GM23338 (cell line): ENCODE measurements at regions not wholly inside any gene's neighbourhood (a gene's known extent, or its start where the extent isn't known, plus 50 kb on each side); places are given as distances from the start of the nearest gene placed in this dataset.

Source experiments
- ATAC-seq: fragments of 200-7000 bp; cut with Tn5 transposase; 3 replicates; pipeline ENCODE4 v1.9.1; 2020
- DNase-seq: peaks from one replicate; pipeline ENCODE4 v3.0.0-alpha.2; 2015; ENCODE audit warnings: low spot score
- H2AFZ ChIP-seq: fragments of 200-600 bp; sonication (generic); 2 replicates; pipeline ENCODE4 v1.8.0; 2016; ENCODE audit warnings: antibody characterized with exemption, mild to moderate bottlenecking, moderate library complexity
- H3F3A ChIP-seq: fragments of 200-600 bp; sonication (generic); replicated peaks from 2 replicates; pipeline ENCODE4 v1.8.0; 2017; ENCODE audit warnings: antibody characterized with exemption, mixed run types, low read depth
- H3K27ac ChIP-seq: fragments of 200-600 bp; sonication (generic); 2 replicates; pipeline ENCODE4 v1.6.1; 2016; ENCODE audit warnings: low read depth
- H3K27me3 ChIP-seq: fragments of 200-600 bp; sonication (generic); 2 replicates; pipeline ENCODE4 v1.8.0; 2016; ENCODE audit warnings: mild to moderate bottlenecking, mixed run types, moderate library complexity; ENCODE audit not compliant: insufficient read depth
- H3K36me3 ChIP-seq: fragments of 200-600 bp; sonication (generic); 2 replicates; pipeline ENCODE4 v1.8.0; 2016; ENCODE audit warnings: mild to moderate bottlenecking; ENCODE audit not compliant: insufficient read depth
- H3K4me1 ChIP-seq: fragments of 200-600 bp; sonication (generic); 2 replicates; pipeline ENCODE4 v1.8.0; 2016; ENCODE audit warnings: mild to moderate bottlenecking, moderate library complexity; ENCODE audit not compliant: insufficient read depth
- H3K4me2 ChIP-seq: fragments of 200-600 bp; sonication (generic); 2 replicates; pipeline ENCODE4 v1.7.1; 2017; ENCODE audit warnings: mixed run types
- H3K4me3 ChIP-seq: fragments of 200-600 bp; sonication (generic); 2 replicates; pipeline ENCODE4 v1.6.1; 2016; ENCODE audit warnings: mixed run types
- H3K79me2 ChIP-seq: fragments of 200-600 bp; sonication (generic); replicated peaks from 2 replicates; pipeline ENCODE4 v1.8.0; 2017; ENCODE audit warnings: mild to moderate bottlenecking; ENCODE audit not compliant: insufficient read depth
- H3K9me2 ChIP-seq: fragments of 200-600 bp; sonication (generic); 2 replicates; pipeline ENCODE4 v1.8.0; 2017; ENCODE audit not compliant: insufficient read depth
- H4K20me1 ChIP-seq: fragments of 200-600 bp; sonication (generic); replicated peaks from 2 replicates; pipeline ENCODE4 v1.8.0; 2017; ENCODE audit warnings: mild to moderate bottlenecking; ENCODE audit not compliant: insufficient read depth
- H3K27ac Mint-ChIP-seq: 2 replicates; pipeline ENCODE4 v1.8.0; 2020; ENCODE audit warnings: inconsistent platforms, mild to moderate bottlenecking, moderate library complexity, mixed read lengths
- H3K27me3 Mint-ChIP-seq: 3 replicates; pipeline ENCODE4 v1.8.0; 2022; ENCODE audit warnings: low read depth, mild to moderate bottlenecking, moderate library complexity, mixed read lengths, inconsistent platforms; ENCODE audit not compliant: insufficient read depth, poor library complexity
- H3K36me3 Mint-ChIP-seq: 3 replicates; pipeline ENCODE4 v1.8.0; 2021; ENCODE audit warnings: low read depth, mild to moderate bottlenecking, inconsistent platforms, moderate library complexity, mixed read lengths
- H3K4me1 Mint-ChIP-seq: 3 replicates; pipeline ENCODE4 v1.8.0; 2020; ENCODE audit warnings: mild to moderate bottlenecking, inconsistent platforms, mixed read lengths
- H3K4me3 Mint-ChIP-seq: 3 replicates; pipeline ENCODE4 v1.8.0; 2021; ENCODE audit warnings: moderate library complexity, mild to moderate bottlenecking, inconsistent platforms, mixed read lengths
- H3K9me3 Mint-ChIP-seq: 3 replicates; pipeline ENCODE4 v1.8.0; 2020; ENCODE audit warnings: moderate library complexity, mild to moderate bottlenecking, inconsistent platforms, mixed read lengths
- CREB1 ChIP-seq: fragments of 250-450 bp; sonication (Bioruptor Pico); IDR thresholded peaks from 2 replicates; pipeline ENCODE4 v1.5.0; 2020; ENCODE audit warnings: low read depth, mild to moderate bottlenecking, moderate library complexity
- ETS1 ChIP-seq: IDR thresholded peaks from 2 replicates; pipeline ENCODE4 v1.6.1; 2016; ENCODE audit warnings: antibody characterized with exemption
- EZH2 ChIP-seq: fragments of 200-600 bp; sonication (generic); IDR thresholded peaks from one replicate; pipeline ENCODE4 v1.8.0; 2017; ENCODE audit warnings: antibody characterized with exemption, mild to moderate bottlenecking, low read depth; ENCODE audit not compliant: unreplicated experiment
- JUNB ChIP-seq: IDR thresholded peaks from one replicate; pipeline ENCODE4 v1.6.1; 2016; ENCODE audit warnings: antibody characterized with exemption; ENCODE audit not compliant: unreplicated experiment
- POLR2AphosphoS5 ChIP-seq: IDR thresholded peaks from 2 replicates; pipeline ENCODE4 v1.6.1; 2016; ENCODE audit warnings: antibody characterized with exemption, low read depth
- STAT1 ChIP-seq: IDR thresholded peaks from one replicate; pipeline ENCODE4 v1.6.1; 2016; ENCODE audit warnings: antibody characterized with exemption; ENCODE audit not compliant: unreplicated experiment
- ZNF114 ChIP-seq: fragments of 250-450 bp; sonication (Bioruptor Pico); IDR thresholded peaks from 2 replicates; pipeline ENCODE4 v1.5.0; 2020; ENCODE audit warnings: mild to moderate bottlenecking, moderate library complexity
- ZNF331 ChIP-seq: fragments of 250-450 bp; sonication (Bioruptor Pico); IDR thresholded peaks from 2 replicates; pipeline ENCODE4 v1.5.0; 2020; ENCODE audit warnings: low read depth, mild to moderate bottlenecking, moderate library complexity
- TF ChIP-seq, protein P1 (sequence below): fragments of 250-450 bp; sonication (Bioruptor Pico); IDR thresholded peaks from 2 replicates; pipeline ENCODE4 v1.5.0; 2020; ENCODE audit warnings: mild to moderate bottlenecking, moderate library complexity
- TF ChIP-seq, protein P2 (sequence below): IDR thresholded peaks from one replicate; pipeline ENCODE4 v1.6.1; 2018; ENCODE audit warnings: antibody characterized with exemption; ENCODE audit not compliant: unreplicated experiment
- TF ChIP-seq, protein P3 (sequence below), 2 experiments: fragments of 200-600 bp in 1 of 2; sonication (generic) in 1 of 2; conservative IDR thresholded peaks; 2 replicates each; pipeline versions ENCODE4 v1.5.1 to v1.6.1; 2016 to 2017; ENCODE audit warnings: antibody characterized with exemption in 2 of 2, low read depth in 2 of 2, mild to moderate bottlenecking in 2 of 2, moderate library complexity in 1 of 2

DNA sequence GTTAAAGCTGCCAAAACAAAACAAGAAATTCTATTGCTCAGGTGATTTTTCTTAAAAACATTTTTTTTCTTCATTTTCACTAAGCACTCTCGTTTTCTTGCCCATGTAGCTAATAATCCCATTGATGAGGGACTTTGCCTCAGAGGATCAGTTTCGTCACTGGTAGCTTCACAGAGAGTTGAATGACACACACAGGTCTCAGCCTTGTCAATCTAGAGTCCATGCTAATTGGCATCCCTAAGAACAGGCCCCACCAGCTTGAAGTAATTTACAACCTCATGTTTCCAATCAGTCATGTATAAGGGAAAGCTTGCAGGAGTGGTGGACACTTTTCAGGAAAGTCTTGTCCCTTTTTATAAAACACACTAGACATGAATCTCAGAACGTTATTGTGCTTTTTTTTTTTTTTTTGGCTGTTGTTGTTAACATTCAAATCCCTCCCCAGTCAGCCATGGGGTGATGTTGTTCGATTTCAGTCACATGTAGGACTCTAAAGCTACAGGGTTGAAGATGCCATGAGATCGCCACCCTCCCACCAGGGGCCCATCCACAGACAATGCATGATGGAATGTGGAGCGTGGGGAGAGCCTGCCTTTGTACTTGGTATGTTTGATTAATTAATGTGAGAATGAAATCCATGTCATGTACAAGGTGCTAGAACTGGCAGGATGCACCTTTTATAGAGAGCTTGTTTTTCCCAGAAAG is 232.4 kb upstream of the FZD8 start (continued):
- TF ChIP-seq, protein P1, sequence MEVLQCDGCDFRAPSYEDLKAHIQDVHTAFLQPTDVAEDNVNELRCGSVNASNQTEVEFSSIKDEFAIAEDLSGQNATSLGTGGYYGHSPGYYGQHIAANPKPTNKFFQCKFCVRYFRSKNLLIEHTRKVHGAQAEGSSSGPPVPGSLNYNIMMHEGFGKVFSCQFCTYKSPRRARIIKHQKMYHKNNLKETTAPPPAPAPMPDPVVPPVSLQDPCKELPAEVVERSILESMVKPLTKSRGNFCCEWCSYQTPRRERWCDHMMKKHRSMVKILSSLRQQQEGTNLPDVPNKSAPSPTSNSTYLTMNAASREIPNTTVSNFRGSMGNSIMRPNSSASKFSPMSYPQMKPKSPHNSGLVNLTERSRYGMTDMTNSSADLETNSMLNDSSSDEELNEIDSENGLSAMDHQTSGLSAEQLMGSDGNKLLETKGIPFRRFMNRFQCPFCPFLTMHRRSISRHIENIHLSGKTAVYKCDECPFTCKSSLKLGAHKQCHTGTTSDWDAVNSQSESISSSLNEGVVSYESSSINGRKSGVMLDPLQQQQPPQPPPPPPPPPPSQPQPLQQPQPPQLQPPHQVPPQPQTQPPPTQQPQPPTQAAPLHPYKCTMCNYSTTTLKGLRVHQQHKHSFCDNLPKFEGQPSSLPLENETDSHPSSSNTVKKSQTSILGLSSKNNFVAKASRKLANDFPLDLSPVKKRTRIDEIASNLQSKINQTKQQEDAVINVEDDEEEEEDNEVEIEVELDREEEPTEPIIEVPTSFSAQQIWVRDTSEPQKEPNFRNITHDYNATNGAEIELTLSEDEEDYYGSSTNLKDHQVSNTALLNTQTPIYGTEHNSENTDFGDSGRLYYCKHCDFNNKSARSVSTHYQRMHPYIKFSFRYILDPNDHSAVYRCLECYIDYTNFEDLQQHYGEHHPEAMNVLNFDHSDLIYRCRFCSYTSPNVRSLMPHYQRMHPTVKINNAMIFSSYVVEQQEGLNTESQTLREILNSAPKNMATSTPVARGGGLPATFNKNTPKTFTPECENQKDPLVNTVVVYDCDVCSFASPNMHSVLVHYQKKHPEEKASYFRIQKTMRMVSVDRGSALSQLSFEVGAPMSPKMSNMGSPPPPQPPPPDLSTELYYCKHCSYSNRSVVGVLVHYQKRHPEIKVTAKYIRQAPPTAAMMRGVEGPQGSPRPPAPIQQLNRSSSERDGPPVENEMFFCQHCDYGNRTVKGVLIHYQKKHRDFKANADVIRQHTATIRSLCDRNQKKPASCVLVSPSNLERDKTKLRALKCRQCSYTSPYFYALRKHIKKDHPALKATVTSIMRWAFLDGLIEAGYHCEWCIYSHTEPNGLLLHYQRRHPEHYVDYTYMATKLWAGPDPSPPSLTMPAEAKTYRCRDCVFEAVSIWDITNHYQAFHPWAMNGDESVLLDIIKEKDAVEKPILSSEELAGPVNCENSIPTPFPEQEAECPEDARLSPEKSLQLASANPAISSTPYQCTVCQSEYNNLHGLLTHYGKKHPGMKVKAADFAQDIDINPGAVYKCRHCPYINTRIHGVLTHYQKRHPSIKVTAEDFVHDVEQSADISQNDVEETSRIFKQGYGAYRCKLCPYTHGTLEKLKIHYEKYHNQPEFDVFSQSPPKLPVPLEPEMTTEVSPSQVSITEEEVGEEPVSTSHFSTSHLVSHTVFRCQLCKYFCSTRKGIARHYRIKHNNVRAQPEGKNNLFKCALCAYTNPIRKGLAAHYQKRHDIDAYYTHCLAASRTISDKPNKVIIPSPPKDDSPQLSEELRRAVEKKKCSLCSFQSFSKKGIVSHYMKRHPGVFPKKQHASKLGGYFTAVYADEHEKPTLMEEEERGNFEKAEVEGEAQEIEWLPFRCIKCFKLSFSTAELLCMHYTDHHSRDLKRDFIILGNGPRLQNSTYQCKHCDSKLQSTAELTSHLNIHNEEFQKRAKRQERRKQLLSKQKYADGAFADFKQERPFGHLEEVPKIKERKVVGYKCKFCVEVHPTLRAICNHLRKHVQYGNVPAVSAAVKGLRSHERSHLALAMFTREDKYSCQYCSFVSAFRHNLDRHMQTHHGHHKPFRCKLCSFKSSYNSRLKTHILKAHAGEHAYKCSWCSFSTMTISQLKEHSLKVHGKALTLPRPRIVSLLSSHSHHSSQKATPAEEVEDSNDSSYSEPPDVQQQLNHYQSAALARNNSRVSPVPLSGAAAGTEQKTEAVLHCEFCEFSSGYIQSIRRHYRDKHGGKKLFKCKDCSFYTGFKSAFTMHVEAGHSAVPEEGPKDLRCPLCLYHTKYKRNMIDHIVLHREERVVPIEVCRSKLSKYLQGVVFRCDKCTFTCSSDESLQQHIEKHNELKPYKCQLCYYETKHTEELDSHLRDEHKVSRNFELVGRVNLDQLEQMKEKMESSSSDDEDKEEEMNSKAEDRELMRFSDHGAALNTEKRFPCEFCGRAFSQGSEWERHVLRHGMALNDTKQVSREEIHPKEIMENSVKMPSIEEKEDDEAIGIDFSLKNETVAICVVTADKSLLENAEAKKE, result no peak
- TF ChIP-seq EZH2 (no peak), POLR2AphosphoS5 (no peak), ZNF114 (no peak), JUNB (no peak), ZNF331 (CRISPR knock-in tag) (no peak)

- no peaks in the 10 kb centered on the region for H3K9me2 ChIP-seq
- H2AFZ ChIP-seq, result no peak overlapping the region
- Mint-ChIP-seq H3K36me3 (no peaks in the 10 kb centered on the region), H3K9me3 (peaks cover 3% of the 10 kb centered on the region; the same call in 2 of the 3 replicates), H3K4me1 (peaks cover 59% of the 10 kb centered on the region), H3K4me3 (no peak overlapping the region), H3K27ac (no peak overlapping the region), H3K27me3 (peaks cover 14% of the 10 kb centered on the region)
- no peak overlapping the region for H3K4me2 ChIP-seq
- DNase-seq, result no peak
- H3K4me3 ChIP-seq, result no peak overlapping the region
- no peaks in the 10 kb centered on the region for H3K36me3 ChIP-seq
- no peak overlapping the region for H3K27ac ChIP-seq
- H3F3A ChIP-seq, result no peaks in the 10 kb centered on the region
- H3K79me2 ChIP-seq, result no peaks in the 10 kb centered on the region
- no peak for ATAC-seq
- no peaks in the 10 kb centered on the region for H4K20me1 ChIP-seq
- no peaks in the 10 kb centered on the region; the same call in 1 of the 2 replicates for H3K27me3 ChIP-seq
- H3K4me1 ChIP-seq, result peaks cover 38% of the 10 kb centered on the region
- TF ChIP-seq, protein P2, sequence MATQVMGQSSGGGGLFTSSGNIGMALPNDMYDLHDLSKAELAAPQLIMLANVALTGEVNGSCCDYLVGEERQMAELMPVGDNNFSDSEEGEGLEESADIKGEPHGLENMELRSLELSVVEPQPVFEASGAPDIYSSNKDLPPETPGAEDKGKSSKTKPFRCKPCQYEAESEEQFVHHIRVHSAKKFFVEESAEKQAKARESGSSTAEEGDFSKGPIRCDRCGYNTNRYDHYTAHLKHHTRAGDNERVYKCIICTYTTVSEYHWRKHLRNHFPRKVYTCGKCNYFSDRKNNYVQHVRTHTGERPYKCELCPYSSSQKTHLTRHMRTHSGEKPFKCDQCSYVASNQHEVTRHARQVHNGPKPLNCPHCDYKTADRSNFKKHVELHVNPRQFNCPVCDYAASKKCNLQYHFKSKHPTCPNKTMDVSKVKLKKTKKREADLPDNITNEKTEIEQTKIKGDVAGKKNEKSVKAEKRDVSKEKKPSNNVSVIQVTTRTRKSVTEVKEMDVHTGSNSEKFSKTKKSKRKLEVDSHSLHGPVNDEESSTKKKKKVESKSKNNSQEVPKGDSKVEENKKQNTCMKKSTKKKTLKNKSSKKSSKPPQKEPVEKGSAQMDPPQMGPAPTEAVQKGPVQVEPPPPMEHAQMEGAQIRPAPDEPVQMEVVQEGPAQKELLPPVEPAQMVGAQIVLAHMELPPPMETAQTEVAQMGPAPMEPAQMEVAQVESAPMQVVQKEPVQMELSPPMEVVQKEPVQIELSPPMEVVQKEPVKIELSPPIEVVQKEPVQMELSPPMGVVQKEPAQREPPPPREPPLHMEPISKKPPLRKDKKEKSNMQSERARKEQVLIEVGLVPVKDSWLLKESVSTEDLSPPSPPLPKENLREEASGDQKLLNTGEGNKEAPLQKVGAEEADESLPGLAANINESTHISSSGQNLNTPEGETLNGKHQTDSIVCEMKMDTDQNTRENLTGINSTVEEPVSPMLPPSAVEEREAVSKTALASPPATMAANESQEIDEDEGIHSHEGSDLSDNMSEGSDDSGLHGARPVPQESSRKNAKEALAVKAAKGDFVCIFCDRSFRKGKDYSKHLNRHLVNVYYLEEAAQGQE, result no peak
- TF ChIP-seq EZH2 (no peak), CREB1 (no peak), POLR2AphosphoS5 (no peak), STAT1 (no peak), ZNF114 (no peak), ETS1 (no peak)
- TF ChIP-seq, protein P3, sequence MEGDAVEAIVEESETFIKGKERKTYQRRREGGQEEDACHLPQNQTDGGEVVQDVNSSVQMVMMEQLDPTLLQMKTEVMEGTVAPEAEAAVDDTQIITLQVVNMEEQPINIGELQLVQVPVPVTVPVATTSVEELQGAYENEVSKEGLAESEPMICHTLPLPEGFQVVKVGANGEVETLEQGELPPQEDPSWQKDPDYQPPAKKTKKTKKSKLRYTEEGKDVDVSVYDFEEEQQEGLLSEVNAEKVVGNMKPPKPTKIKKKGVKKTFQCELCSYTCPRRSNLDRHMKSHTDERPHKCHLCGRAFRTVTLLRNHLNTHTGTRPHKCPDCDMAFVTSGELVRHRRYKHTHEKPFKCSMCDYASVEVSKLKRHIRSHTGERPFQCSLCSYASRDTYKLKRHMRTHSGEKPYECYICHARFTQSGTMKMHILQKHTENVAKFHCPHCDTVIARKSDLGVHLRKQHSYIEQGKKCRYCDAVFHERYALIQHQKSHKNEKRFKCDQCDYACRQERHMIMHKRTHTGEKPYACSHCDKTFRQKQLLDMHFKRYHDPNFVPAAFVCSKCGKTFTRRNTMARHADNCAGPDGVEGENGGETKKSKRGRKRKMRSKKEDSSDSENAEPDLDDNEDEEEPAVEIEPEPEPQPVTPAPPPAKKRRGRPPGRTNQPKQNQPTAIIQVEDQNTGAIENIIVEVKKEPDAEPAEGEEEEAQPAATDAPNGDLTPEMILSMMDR (conservative IDR thresholded peaks at IDR 0.05; ENCODE audit: low read depth in 2 of 2), result no peak
These were observed 230.6 kb upstream of the FZD8 start for GRCh38 chr10:35872671-35873070.
